NCI-H2081 treated with DMSO at 0.1 percent for 48 hours (cell line): ENCODE measurements at regions not wholly inside any gene's neighbourhood (a gene's known extent, or its start where the extent isn't known, plus 50 kb on each side); places are given as distances from the start of the nearest gene placed in this dataset.
A peak's percentile ranks its signal among the peaks of the same experiment; 100 is the strongest.
"Not testable (repeated sequence)": the region's sequence is repeated elsewhere in the genome, so short reads cannot be mapped to it uniquely, and the experiment has no call there.

Source experiments
- DNase-seq: peaks from one replicate; lab custom pipeline; 2025; lab: John Stamatoyannopoulos, UW

- DNase-seq: not testable (repeated sequence)
Observed at GRCh38 chr13:54267253-54267668, 1238.6 kb downstream of the OLFM4 start.

GRCh38 chr13:54268013-54268695 lies 1239.5 kb downstream of the OLFM4 start:
- not testable (repeated sequence) for DNase-seq

GRCh38 chr13:54287062-54287764 lies 1258.6 kb downstream of the OLFM4 start:
- no peak for DNase-seq

GRCh38 chr13:54301085-54301484 lies 1272.5 kb downstream of the OLFM4 start:
- DNase-seq: no peak

GRCh38 chr13:54305377-54305776 lies 1276.8 kb downstream of the OLFM4 start:
- DNase-seq: no peak

GRCh38 chr13:54312885-54313284 lies 1284.3 kb downstream of the OLFM4 start:
- DNase-seq: no peak

- DNase-seq: no peak
Observed at GRCh38 chr13:54317722-54318121, 1289.1 kb downstream of the OLFM4 start.

- no peak for DNase-seq
Observed at GRCh38 chr13:54337540-54337939, 1308.9 kb downstream of the OLFM4 start.

GRCh38 chr13:54347531-54347930 lies 1318.9 kb downstream of the OLFM4 start:
- DNase-seq: no peak

GRCh38 chr13:54356209-54356608 lies 1327.6 kb downstream of the OLFM4 start:
- DNase-seq: no peak

GRCh38 chr13:54356849-54357248 lies 1328.2 kb downstream of the OLFM4 start:
- DNase-seq: no peak

GRCh38 chr13:54357284-54357933 lies 1328.8 kb downstream of the OLFM4 start:
- DNase-seq: no peak

GRCh38 chr13:54361460-54361859 lies 1332.8 kb downstream of the OLFM4 start:
- no peak for DNase-seq

- DNase-seq: no peak
Observed at GRCh38 chr13:54366728-54367127, 1338.1 kb downstream of the OLFM4 start.

- no peak for DNase-seq
Observed at GRCh38 chr13:54367639-54368271, 1339.1 kb downstream of the OLFM4 start.

GRCh38 chr13:54368387-54368786 lies 1339.8 kb downstream of the OLFM4 start:
- no peak for DNase-seq

- DNase-seq: peak; percentile 15
Observed at GRCh38 chr13:54373211-54373610, 1344.6 kb downstream of the OLFM4 start.

- DNase-seq: no peak
Observed at GRCh38 chr13:54379461-54379860, 1350.8 kb downstream of the OLFM4 start.

GRCh38 chr13:54383604-54384003 lies 1355.0 kb downstream of the OLFM4 start:
- DNase-seq: no peak

- DNase-seq: no peak
Observed at GRCh38 chr13:54387625-54388024, 1359.0 kb downstream of the OLFM4 start.

GRCh38 chr13:54390841-54391240 lies 1362.2 kb downstream of the OLFM4 start:
- no peak for DNase-seq

GRCh38 chr13:54394085-54394700 lies 1365.6 kb downstream of the OLFM4 start:
- DNase-seq: no peak
